ENCODE measurements at regions not wholly inside any gene's neighbourhood (a gene's known extent, or its start where the extent isn't known, plus 50 kb on each side); places are given as distances from the start of the nearest gene placed in this dataset.
A peak's percentile ranks its signal among the peaks of the same experiment; 100 is the strongest.

DNA sequence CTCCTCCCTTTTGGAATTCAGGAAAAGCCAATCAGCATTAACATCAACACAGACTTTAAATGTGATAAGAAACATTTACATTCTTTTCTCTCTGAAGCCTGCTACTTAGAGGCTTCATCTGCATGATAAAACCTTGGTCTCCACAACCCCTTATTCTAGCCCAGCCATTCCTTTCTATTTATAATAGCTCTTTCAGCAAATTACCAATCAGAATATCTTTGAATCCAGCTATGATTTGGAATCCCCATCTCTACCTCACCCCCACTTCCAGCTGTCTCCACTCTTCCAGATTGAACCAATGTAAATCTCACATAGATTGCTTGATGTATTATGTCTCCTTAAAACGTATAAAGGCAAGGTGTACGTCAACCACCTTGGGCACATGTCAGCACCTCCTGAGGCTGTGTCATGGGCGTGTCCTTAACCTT, 139.7 kb downstream of the TUSC7 start:
- DNase-seq, result no peak

DNA sequence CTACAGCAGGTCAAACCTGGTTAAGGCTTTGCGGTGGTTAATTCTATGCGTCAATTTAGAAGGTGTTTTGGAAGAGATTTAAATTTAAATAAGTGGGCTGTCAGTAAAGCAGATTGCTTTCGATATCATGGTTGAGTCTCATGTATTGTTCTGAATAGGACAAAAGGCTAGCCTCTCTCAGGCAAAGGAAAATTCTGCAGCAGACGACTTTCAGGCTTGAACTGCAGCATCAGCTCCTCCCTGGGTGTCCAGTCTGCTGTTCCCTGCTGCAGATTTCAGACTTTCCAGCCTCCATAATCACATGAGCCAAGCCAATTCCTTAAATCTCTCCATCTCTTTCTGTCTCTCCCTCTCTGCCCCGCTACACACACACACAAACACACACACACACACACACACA, 143.2 kb downstream of the TUSC7 start:
- DNase-seq, result no peak

DNA sequence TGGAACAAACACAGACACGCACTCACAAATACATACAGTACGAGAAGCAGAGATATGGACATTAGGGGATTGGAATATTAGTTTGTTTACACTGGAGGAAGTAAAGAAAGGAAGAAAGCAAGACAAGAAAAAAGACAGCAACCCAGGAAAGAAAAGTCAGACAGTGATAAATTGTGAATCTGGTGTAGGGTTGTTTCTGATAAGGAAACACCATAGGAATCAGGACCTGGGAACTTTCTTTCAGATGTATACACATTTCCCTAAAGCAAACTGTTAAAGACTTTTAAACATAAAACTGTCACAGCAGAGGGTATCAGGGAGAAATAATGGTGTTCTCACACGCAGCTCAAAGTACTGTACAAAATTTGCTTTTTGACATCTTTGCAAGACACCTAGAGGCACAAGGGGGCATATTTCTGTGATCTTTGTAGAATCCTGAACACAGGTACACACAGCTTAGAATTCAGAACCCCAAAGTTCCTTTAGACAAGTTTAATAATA, 153.7 kb downstream of the TUSC7 start:
- DNase-seq, result no peak

DNA sequence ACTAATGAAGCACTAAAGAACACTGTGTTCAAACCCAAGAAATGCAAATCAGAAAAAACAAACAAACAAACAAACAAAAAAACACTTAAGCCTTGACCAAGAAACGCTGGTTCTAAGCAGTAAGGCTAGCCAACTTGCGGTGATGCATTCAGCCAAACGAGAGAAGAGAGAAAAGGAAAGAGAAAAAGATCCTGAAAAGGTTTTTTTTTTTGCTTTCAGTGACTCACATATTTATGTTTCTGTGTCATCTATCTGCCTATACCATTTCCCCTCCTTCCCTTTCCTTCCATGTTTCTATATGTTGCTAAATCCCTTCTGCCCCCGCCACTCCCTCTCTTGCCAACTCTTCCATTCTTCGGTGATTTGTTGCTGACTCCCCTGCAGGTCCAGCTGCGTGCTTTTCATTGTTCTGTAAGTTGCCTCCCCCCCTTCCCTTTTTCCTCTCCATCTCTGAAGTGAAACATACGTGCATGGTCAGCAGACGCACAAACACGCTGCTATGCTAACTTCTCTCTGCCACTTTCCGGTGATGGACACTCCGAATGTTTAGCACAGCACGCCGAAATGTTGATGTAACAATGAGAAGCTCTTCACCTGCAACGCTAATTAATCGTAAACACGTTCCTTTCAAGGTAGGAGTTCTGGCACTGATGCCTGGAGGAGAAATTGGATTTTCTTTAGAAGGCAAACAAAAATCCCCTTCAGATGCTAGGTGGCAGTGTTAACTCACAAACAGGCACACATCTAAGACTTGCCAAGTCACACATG, 154.4 kb downstream of the TUSC7 start:
- DNase-seq, result peak; percentile 66

DNA sequence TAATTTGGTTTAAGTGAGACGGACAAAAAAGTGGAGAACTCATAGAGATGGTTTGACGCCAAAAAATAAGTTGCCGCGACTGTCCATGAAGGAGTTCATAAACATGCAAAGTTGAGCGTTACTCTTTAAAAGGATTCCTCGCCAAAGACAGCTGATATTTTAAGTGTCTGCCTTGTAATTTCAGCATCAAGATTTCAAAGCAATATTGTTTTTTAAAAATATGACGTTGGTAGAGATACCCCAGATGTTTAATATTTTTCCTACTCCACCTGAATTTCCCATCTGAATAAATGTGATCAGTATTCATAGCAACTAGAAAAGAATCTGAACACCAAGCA, 155.0 kb downstream of the TUSC7 start:
- DNase-seq, result no peak

GRCh38 chr3:116870379-116870778, 160.8 kb downstream of the TUSC7 start:
- DNase-seq, result no peak

GRCh38 chr3:116871905-116872304, 162.3 kb downstream of the TUSC7 start:
- no peak for DNase-seq

DNA sequence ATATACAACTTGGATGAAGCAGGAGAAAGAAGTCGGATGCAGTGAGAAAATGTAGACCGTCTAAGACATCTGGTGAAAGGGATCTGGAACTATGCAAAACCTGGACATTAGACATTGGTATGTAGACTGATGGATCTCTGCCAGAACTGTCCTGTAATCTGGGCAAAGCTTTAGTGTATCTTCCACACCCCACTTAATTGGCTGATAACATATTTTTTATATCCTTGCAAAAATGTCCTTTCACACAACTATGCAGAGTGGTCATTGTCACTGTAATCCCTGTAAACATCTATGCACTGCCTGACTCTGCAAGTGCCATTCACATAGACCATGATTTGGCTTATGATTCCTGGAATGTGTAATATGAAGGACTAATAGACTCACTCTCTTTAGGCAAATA, 163.1 kb downstream of the TUSC7 start:
- DNase-seq, result no peak

GRCh38 chr3:116873142-116873541, 163.6 kb downstream of the TUSC7 start:
- no peak for DNase-seq

DNA sequence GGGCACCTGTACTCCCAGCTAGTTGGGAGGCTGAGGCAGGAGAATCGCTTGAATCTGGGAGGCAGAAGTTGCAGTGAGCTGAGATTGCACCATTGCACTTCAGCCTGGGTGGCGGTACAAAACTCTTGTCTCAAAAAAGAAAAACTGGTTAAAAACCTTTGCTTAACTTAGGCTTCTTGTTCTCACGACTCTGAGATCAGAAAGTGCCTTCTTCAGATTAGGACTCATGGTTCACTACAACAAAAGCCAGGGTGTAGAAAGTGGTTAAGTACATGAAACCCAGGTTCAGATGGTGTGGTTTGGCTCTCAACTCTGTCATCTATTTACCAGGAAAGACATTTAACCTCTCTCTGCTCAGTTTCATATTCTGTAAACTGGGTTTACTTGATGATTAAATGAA, 168.4 kb downstream of the TUSC7 start:
- no peak for DNase-seq

DNA sequence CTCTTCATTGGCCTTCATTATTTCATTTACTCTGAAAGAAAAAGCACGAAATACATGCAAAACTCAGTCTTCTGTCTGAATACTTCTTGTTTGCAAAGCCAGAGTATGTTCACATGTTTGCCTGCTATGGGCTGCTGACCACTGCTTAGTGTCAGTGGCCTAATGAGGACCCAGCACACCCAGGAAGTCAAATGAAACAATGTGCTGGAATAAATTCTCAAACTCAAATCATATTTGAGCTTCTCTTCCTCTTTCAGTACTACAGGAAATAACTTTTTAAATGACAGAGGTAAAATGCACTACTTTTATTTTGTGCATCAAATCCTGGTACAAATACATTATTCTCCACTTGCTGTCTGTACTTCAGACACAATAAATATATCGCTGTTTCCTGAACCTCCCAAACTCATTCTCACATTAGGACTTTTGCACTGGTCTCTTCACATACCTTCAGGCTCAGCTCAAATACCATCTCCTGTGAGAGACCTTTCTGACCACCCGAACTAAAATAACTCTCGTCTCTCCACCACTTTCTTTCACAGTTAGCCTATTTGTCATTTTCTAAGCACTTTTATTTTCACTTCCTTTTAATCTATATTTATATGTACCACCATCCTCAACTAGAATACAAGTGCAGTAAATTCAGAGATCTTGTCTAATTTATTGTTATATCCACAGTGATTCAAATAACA, 176.8 kb downstream of the TUSC7 start:
- no peak for DNase-seq

- DNase-seq, result no peak
Observed at GRCh38 chr3:116896116-116896515, 186.5 kb downstream of the TUSC7 start.

GRCh38 chr3:116897382-116897781, 187.8 kb downstream of the TUSC7 start:
- no peak for DNase-seq

DNA sequence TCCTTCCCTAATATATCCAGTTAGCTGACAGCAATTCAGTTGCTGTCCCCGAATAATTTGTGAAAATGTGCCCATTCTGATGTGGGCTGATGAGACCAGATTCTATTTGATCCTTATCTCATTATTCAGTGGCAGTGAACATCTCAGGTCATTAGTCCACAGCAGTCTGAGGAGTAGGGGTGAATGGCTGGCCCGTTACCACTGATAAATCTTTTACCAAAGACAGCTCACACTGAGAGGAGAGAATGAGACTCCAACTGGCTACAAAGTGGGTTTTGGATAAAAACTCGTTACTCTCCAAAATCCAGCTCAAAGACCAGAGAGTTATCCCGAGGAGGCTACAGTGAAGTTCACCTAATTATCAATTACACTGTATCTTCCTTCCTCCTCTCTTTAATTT, 189.7 kb downstream of the TUSC7 start:
- DNase-seq, result no peak

GRCh38 chr3:116905334-116905733, 195.8 kb downstream of the TUSC7 start:
- DNase-seq, result no peak

- DNase-seq, result no peak
Observed at GRCh38 chr3:116905794-116906193, 196.2 kb downstream of the TUSC7 start.

DNA sequence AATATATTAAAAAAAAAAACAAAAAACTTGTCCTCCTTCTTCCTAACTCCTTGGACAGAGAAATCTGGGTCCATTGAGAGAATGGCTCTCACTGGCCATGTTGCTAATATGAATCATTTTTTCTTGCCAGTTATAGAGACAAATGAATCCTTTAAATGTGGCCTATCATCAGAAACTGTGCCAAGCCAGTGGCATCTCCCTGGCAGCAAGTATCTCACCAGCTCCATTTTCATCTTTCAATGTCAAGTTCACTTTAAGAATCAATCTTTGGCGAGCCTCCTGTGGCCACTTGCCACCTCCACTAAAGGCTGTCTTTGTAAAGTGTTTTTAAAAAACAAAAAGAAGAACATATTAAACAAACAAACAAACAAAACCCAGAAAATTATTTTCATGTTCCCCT, 202.5 kb downstream of the TUSC7 start:
- DNase-seq, result no peak

DNA sequence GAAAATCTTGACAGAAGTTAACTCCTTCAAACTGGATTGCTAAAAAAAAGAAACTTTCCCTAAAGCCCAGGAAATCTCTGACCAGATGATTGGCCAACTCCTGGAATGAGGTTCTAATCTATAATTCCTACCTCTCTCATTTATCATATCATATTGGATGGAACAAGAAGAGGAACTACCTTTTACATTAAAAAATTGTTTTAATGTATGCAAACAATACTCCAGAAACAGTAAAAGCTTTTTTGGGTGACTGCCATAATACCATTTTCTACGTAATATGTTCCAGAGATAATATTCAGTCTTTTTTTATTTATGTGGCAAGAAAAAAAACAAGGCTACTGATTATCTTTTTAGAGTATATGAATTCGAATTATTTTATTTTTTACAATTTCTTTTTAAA, 204.4 kb downstream of the TUSC7 start:
- DNase-seq, result no peak

DNA sequence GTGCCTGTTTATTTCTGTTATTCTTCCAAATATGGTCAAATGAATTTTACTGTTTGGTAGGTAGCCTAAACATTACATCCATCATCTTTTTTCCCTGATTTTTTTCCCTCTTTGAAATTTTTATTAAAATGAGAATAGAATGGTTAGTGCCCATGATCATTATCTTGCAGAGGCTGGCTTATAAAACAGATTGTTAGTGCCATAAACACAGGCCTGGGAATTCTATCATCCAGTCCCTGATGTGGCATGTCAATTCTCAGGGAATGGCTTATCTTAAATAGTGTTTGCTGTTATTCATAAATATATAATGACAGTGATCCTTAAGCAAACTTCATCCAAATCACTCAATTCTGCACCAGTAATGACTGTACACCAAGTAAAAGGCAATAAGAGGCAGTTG, 207.3 kb downstream of the TUSC7 start:
- no peak for DNase-seq

GRCh38 chr3:116920826-116921610, 211.4 kb downstream of the TUSC7 start:
- DNase-seq, result no peak

GRCh38 chr3:116927918-116928317, 218.3 kb downstream of the TUSC7 start:
- DNase-seq, result no peak

DNA sequence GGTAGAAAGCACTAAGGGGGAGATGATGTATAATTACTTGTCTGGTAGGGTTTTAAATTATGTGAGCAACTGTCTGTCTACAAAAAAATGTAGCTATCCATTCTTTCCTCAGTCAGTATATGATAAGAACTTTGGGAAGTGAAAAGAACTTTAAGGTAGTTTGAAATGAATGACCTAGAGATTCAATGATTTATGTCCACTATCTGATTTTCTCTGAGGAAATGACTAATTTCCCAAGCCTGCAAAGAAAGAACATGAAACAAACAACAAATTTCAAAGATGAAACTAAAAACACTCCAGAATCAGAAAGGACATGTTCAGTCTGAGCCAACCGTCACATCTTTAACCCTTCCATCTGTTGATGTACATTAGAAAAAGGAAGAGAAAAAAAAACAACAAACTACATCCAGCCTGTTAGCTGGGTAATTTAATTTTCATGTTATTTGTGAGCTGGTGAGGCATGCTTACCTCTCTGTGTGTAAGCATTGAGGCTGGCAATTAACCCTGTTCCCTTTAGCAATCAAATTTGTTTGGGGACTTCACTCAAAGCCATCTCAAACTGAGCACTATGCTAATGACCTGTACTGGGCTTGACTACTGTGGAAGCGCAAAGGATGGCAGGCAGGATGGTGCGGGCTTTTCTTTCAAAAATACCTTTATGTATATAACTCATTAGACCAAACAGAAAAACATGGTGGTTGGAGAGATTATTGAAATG, 220.1 kb downstream of the TUSC7 start:
- DNase-seq, result no peak

DNA sequence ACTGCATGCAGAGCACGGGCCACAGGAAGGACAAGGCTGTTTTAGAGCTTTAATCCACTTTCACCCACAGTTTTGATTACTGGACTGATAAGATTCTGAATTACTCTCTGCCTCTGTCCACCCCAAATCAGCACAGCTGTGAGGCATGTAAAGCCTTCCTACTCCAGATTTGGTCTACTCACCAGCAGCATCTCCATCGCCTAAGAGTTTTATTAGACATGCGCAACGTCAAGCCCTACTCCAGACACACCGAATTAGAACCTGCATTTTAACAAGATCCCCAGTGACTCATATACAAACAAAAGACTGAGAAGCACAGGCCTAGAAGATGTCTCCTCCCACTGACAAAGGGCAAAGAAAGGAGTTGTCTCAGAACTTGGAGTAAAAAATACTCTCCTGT, 221.2 kb downstream of the TUSC7 start:
- no peak for DNase-seq

All from NCI-H748 treated with DMSO at 0.1 percent for 48 hours (cell line).